ENCODE measurements at regions not wholly inside any gene's neighbourhood (a gene's known extent, or its start where the extent isn't known, plus 50 kb on each side); places are given as distances from the start of the nearest gene placed in this dataset.
A peak's percentile ranks its signal among the peaks of the same experiment; 100 is the strongest.
"Not testable (repeated sequence)": the region's sequence is repeated elsewhere in the genome, so short reads cannot be mapped to it uniquely, and the experiment has no call there.

GRCh38 chr4:181820553-181820952, 422.6 kb upstream of the TENM3 start:
- no peak for DNase-seq

GRCh38 chr4:181821039-181822004, 421.9 kb upstream of the TENM3 start:
- peak; percentile 57 for DNase-seq

GRCh38 chr4:181822005-181822375, 421.2 kb upstream of the TENM3 start:
- DNase-seq: peak; percentile 27

GRCh38 chr4:181823183-181823582, 420.0 kb upstream of the TENM3 start:
- DNase-seq: no peak

- no peak for DNase-seq
Observed at GRCh38 chr4:181823645-181824044, 419.6 kb upstream of the TENM3 start.

- DNase-seq: no peak
Observed at GRCh38 chr4:181825564-181825963, 417.6 kb upstream of the TENM3 start.

- DNase-seq: no peak
Observed at GRCh38 chr4:181827246-181827645, 416.0 kb upstream of the TENM3 start.

- no peak for DNase-seq
Observed at GRCh38 chr4:181830404-181831035, 412.7 kb upstream of the TENM3 start.

- no peak for DNase-seq
Observed at GRCh38 chr4:181834071-181834470, 409.1 kb upstream of the TENM3 start.

GRCh38 chr4:181835348-181835747, 407.9 kb upstream of the TENM3 start:
- no peak for DNase-seq

- no peak for DNase-seq
Observed at GRCh38 chr4:181838253-181838652, 404.9 kb upstream of the TENM3 start.

- not testable (repeated sequence) for DNase-seq
Observed at GRCh38 chr4:181843797-181844196, 399.4 kb upstream of the TENM3 start.

GRCh38 chr4:181845617-181846016, 397.6 kb upstream of the TENM3 start:
- no peak for DNase-seq

- no peak for DNase-seq
Observed at GRCh38 chr4:181846934-181847333, 396.3 kb upstream of the TENM3 start.

- DNase-seq: no peak
Observed at GRCh38 chr4:181848357-181848756, 394.8 kb upstream of the TENM3 start.

- no peak for DNase-seq
Observed at GRCh38 chr4:181849472-181849871, 393.7 kb upstream of the TENM3 start.

GRCh38 chr4:181853881-181854511, 389.2 kb upstream of the TENM3 start:
- DNase-seq: no peak

GRCh38 chr4:181855307-181855706, 387.9 kb upstream of the TENM3 start:
- DNase-seq: no peak

GRCh38 chr4:181857471-181857870, 385.7 kb upstream of the TENM3 start:
- DNase-seq: not testable (repeated sequence)

- DNase-seq: peak; percentile 23
Observed at GRCh38 chr4:181858741-181859140, 384.5 kb upstream of the TENM3 start.

- DNase-seq: no peak
Observed at GRCh38 chr4:181859439-181859838, 383.8 kb upstream of the TENM3 start.

GRCh38 chr4:181860157-181860556, 383.0 kb upstream of the TENM3 start:
- peak; percentile 91 for DNase-seq

GRCh38 chr4:181860668-181861067, 382.5 kb upstream of the TENM3 start:
- DNase-seq: peak; percentile 9
